Panc1 (cell line): ENCODE measurements at regions not wholly inside any gene's neighbourhood (a gene's known extent, or its start where the extent isn't known, plus 50 kb on each side); places are given as distances from the start of the nearest gene placed in this dataset.

Source experiments
- ATAC-seq: fragments of 200-7000 bp; cut with Tn5 transposase; 2 replicates; pipeline ENCODE4 v1.9.1; 2020; ENCODE audit warnings: mild to moderate bottlenecking, moderate library complexity
- BruUV-seq: library from RNA; stranded (reverse); fragments of 400-500 nt; replicated peaks from 2 replicates; lab custom pipeline; 2021; lab: Mats Ljungman, UMichigan
- CTCF ChIA-PET: fragments of 300-600 bp; sonication (Branson Sonifier 250); formaldehyde crosslinking; loops from one replicate; lab custom pipeline; 2022; ENCODE audit warnings: antibody characterized with exemption; lab: Charles Lee
- POLR2A ChIA-PET: fragments of 300-600 bp; sonication (Branson Sonifier 250); formaldehyde crosslinking; loops from one replicate; lab custom pipeline; 2022; ENCODE audit warnings: antibody characterized with exemption; lab: Charles Lee
- DNase-seq: peaks from one replicate; pipeline ENCODE4 v3.0.0-alpha.2; 2010; ENCODE audit warnings: low read depth, low spot score
- H3K27ac ChIP-seq: 2 replicates; pipeline ENCODE4 v1.5.1; 2011; ENCODE audit warnings: mild to moderate bottlenecking, low read length, inconsistent platforms
- H3K27me3 ChIP-seq: fragments of 200-500 bp; sonication (Bioruptor generic); 2 replicates; pipeline ENCODE4 v1.6.0; 2014; ENCODE audit warnings: low read length, inconsistent platforms; ENCODE audit not compliant: control insufficient read depth, insufficient read depth
- H3K36me3 ChIP-seq: fragments of 200-500 bp; sonication (Bioruptor generic); 2 replicates; pipeline ENCODE4 v1.5.1; 2014; ENCODE audit warnings: inconsistent platforms, mild to moderate bottlenecking, low read length, moderate library complexity; ENCODE audit not compliant: control insufficient read depth, insufficient read depth
- H3K4me1 ChIP-seq: 2 replicates; pipeline ENCODE4 v1.5.1; 2011; ENCODE audit warnings: inconsistent platforms, mild to moderate bottlenecking, low read length, moderate library complexity; ENCODE audit not compliant: control insufficient read depth, insufficient read depth
- H3K4me3 ChIP-seq, 2 experiments: 2 replicates each; pipeline ENCODE4 v1.5.1; 2011 to 2012; ENCODE audit warnings: low read depth in 2 of 2, low read length in 2 of 2, mild to moderate bottlenecking in 2 of 2, inconsistent platforms in 1 of 2, moderate library complexity in 1 of 2
- H3K9me3 ChIP-seq: fragments of 200-500 bp; sonication (Bioruptor generic); 2 replicates; pipeline ENCODE4 v1.5.1; 2014; ENCODE audit warnings: low read depth, mild to moderate bottlenecking, inconsistent platforms, low read length, moderate library complexity; ENCODE audit not compliant: control insufficient read depth, insufficient read depth
- CTCF ChIP-seq: fragments of 450-650 bp; IDR thresholded peaks from 2 replicates; pipeline ENCODE4 v1.5.1; 2017; ENCODE audit warnings: mild to moderate bottlenecking
- POLR2AphosphoS5 ChIP-seq: IDR thresholded peaks from 2 replicates; pipeline ENCODE4 v1.6.1; 2012; ENCODE audit warnings: mild to moderate bottlenecking, low read depth, low read length, moderate library complexity
- REST ChIP-seq, 2 experiments: IDR thresholded peaks; 2 replicates each; pipeline ENCODE4 v1.6.1; 2011 to 2012; ENCODE audit warnings: low read depth in 2 of 2, control low read depth in 1 of 2, low read length in 1 of 2, mild to moderate bottlenecking in 1 of 2, moderate library complexity in 1 of 2; ENCODE audit not compliant: insufficient read depth in 1 of 2
- SIN3A ChIP-seq: IDR thresholded peaks from 2 replicates; pipeline ENCODE4 v1.6.1; 2012; ENCODE audit warnings: low read depth, mild to moderate bottlenecking, low read length, moderate library complexity, borderline replicate concordance; ENCODE audit not compliant: insufficient read depth
- TCF7L2 ChIP-seq: IDR thresholded peaks from 2 replicates; pipeline ENCODE4 v1.6.1; 2011; ENCODE audit warnings: mild to moderate bottlenecking, low read depth, low read length, inconsistent platforms
- in situ Hi-C: cut with HindIII; loops from 2 replicates; pipeline ENCODE4 v1.10.0; 2016; ENCODE audit warnings: low sequenced_read_pairs, low pct_unique_long_range_greater_than_20kb
- intact Hi-C: fragments of 100-400 bp; cut with micrococcal nuclease; formaldehyde crosslinking; loops from one replicate; pipeline ENCODE4 v1.10.0; 2022; ENCODE audit not compliant: unreplicated experiment

GRCh38 chr15:86028961-86029360 lies 50.7 kb upstream of the AGBL1 start:
- Histone ChIP-seq H3K27me3 (0 out of 2 replicates have a peak, but pooled peaks cover 4% of the 10 kb centered on the region), H3K4me1 (no peaks in the 10 kb centered on the region), H3K9me3 (no peaks in the 10 kb centered on the region), H3K27ac (no peak overlapping the region), H3K36me3 (no peaks in the 10 kb centered on the region), H3K4me3 (no peak overlapping the region)
- intact Hi-C loops: no loop called here
- in situ Hi-C loops: no loop called here
- DNase-seq: no peak
- no peak for TF ChIP-seq CTCF
- TF ChIP-seq POLR2AphosphoS5: no peak
- TF ChIP-seq REST (IDR thresholded peaks at IDR 0.05; ENCODE audit: insufficient read depth in 1 of 2, low read depth in 2 of 2, low read length in 1 of 2): no peak
- no peak for TF ChIP-seq TCF7L2
- no peak for TF ChIP-seq SIN3A
- ChIA-PET CTCF (no interaction called here), POLR2A (no interaction called here)
- BruUV-seq: no TSS peak
- ATAC-seq: no peak
